Inflammatory macrophage treated with lipopolysaccharide for 1 hour (primary cell): ENCODE measurements at regions not wholly inside any gene's neighbourhood (a gene's known extent, or its start where the extent isn't known, plus 50 kb on each side); places are given as distances from the start of the nearest gene placed in this dataset.
A peak's percentile ranks its signal among the peaks of the same experiment; 100 is the strongest.

Experiments
- DNase-seq, 2 donors: peaks; one replicate each; pipeline ENCODE4 v3.0.0-alpha.2; 2020 to 2022

- no peak for DNase-seq
Measured at GRCh38 chr5:124644582-124644981, 101.9 kb downstream of the ZNF608 start.

GRCh38 chr5:124644138-124644537 is 102.3 kb downstream of the ZNF608 start:
- DNase-seq, result no peak

GRCh38 chr5:124643336-124643735 is 103.1 kb downstream of the ZNF608 start:
- no peak for DNase-seq

DNA sequence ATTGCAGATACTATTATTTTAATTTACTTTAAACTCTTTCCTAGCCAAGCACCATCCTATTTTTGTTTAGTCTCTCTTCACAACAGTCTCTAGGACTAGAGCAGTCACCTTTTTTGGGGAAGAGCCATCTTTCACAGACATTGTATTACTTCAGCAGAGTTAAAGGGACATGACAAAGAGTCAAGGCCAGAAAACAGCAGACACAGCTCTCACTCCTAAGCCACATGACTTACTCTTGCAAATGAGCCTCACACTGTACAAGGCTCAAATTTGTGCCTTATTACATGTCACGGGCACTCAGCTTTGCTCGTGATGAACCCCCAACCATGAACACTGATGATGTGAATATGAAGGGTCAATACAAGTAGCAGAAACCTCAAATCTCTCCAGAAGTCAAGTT is 104.3 kb downstream of the ZNF608 start:
- no peak for DNase-seq

DNA sequence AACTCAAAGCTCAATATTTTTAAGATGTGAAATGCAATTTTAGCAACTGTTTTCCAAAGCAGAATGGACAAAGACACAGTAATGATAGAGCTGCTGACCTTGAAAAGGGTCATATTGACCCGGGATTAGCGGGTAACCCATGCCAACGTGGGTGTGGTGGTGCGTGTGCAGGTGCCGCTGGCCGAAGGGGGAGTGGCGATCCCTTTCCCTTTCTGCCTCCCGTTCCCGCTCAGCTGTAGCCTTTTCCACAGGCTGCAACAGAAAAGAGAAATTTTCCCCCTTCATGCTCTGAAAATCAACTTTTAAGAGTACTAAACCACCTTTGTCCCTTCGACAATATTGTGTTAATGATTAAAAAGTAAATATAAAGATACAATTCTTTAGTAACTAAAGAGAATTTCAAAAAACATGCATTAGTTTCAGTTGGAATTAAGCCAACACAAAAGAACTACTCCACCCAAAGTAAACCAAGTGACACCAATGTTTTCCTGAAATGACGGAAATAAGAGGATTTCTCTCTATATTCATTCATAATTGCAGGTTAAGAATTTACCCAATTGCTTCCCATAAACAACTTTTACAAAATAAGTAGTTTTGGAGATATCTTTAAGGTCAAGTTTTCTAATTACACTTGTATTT is 105.2 kb downstream of the ZNF608 start:
- no peak for DNase-seq

DNA sequence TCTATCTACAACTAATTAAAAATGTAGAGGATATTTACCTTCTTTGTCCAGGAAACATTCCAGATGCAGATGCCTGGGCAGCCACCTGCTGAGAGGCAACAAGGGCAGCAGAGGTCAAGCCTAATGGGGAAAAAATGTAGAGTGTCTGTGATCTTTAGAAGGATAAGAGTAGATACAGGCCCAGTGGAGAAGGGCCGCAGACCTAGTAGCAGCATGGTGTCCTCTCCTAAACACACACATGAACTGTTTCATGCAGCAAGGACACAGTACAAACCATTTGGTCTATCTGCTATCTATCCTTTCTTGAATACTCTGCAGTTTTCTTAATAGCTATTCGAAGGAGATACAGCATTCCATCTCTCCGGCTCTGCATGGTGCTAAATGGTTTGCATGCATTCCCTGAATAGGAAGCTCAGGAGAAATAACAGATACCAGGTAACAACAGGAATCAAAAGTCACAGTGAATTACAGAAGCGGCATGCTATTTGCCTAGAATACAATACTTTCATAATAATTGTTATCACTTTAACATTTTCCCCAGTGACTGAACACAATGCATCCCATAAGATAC is 107.3 kb downstream of the ZNF608 start:
- DNase-seq, result no peak

- DNase-seq, result no peak
Measured at GRCh38 chr5:124637011-124637410, 109.4 kb downstream of the ZNF608 start.

DNA sequence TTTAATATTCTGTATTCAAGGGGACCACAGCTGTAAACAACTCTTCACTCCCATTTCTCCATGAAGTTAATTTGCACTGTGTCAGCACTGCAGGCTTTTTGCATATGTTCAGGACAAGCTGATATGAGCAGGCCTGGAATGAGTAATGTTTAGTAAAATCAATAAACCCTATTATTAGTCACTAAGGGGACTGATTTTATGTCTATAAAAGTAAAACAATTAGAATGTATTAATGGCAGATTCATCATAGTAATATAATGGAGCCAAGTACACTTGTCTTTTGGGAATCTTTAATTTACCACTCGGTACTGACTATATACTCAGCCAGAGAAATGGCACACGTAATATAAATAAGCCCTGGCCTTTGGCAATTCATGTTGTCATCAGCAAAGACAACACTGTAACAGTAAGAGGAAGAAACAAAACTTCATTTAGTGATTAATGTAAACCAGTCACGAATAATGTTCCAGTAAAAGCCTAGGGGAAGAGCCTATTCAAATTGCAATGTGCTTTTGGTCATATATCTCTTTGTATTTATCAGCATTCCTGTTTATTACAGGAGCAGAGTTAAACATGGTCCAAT is 111.6 kb downstream of the ZNF608 start:
- no peak for DNase-seq

GRCh38 chr5:124634228-124634739 is 112.2 kb downstream of the ZNF608 start:
- DNase-seq, result no peak

DNA sequence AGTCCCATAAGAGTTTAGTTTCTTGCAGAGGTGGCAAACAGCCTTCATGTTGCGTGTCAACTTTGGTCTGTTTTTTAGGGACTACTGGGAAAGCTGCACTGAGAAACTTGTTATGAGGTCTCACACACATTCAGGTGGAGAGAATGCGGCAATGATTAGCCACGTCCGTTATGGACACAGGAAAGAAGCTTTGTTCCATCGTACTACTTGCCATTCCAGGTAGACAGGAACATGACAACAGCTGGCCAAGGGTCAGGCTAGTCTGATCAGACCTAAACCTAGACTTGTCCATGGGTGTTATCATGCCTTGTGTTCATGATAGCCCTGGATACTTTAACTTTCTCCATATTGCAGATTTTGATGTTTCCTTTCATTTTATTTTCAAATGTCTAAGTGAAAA is 113.2 kb downstream of the ZNF608 start:
- DNase-seq, result no peak

- DNase-seq, result no peak
Measured at GRCh38 chr5:124631874-124632550, 114.4 kb downstream of the ZNF608 start.

GRCh38 chr5:124630767-124631704 is 115.4 kb downstream of the ZNF608 start:
- no peak for DNase-seq

GRCh38 chr5:124628721-124629596 is 117.5 kb downstream of the ZNF608 start:
- DNase-seq, result peak in 1 of 2 donors; percentile 51

- no peak for DNase-seq
Measured at GRCh38 chr5:124627815-124628595, 118.4 kb downstream of the ZNF608 start.

DNA sequence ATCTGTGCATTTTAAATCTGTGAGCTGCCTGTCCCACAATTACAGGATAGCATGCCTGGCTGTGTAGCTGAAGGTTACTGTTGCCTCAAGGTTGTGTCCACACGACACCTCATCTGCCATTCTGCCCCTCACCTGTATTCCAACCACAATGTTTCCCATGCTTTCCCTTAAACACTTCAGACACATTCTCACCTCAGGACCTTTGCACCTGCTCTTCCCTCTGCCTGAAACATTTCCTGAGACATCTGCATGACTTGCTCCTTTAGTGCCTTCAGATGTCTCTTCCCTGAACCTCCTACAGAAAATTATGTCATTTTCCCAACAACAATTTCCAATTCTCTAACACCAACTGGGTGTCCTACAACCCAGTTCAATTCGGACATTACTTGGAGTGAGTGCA is 120.4 kb downstream of the ZNF608 start:
- no peak for DNase-seq

DNA sequence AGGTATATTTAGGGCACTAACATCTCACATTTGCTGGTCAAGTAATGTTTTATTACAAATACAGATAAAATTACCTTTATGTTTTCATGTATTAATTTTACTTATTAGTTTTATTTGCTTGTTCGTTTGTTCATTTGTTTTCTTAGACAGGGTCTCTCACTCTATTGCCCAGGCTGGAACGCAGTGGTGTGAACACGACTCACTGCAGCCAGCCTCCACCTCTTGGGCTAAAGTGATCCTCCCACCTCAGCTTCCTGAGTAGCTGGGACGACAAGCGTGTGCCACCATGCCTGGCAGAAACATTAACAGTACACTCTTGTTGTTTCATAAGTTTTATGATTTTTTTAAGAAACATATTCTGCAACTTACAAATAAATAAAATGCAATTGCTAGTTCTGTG is 123.2 kb downstream of the ZNF608 start:
- DNase-seq, result no peak

DNA sequence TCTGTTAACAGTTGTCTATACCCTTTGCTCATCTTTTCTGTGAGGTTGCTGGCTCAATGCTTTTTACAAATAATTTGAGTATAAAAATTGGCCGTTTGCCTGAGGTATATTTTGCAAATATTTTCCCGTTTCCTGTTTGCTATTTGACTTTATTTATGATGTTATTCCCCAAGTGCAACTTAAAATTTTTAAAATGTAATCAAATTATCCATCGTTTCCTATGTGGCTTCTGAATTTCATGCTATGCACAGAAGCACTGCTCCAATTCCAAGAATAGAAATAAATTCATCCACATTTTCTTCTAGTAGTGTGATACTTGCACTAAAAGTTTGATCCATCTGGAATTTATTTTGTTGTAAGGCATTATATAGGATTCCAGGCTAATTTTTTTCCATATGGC is 123.6 kb downstream of the ZNF608 start:
- no peak for DNase-seq

DNA sequence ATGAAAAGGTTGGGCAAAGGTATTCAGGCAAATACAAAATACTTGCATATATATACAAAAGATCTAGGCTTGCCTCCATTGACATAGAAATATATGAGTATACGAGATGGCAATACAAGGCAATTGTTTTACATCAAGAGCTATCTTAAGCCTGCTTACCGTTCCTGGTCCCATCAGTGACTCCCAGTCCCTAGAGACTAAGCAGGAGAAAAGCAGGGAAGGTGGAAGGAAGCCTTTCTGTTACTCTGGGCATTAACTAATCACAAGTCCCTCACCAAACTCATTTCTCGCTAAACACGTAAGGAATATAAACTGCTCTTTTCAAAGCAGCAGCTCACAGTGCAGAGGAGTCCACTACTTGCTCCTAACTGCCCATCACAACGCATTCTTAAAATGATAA is 125.2 kb downstream of the ZNF608 start:
- no peak for DNase-seq

GRCh38 chr5:124620743-124621142 is 125.7 kb downstream of the ZNF608 start:
- no peak for DNase-seq

DNA sequence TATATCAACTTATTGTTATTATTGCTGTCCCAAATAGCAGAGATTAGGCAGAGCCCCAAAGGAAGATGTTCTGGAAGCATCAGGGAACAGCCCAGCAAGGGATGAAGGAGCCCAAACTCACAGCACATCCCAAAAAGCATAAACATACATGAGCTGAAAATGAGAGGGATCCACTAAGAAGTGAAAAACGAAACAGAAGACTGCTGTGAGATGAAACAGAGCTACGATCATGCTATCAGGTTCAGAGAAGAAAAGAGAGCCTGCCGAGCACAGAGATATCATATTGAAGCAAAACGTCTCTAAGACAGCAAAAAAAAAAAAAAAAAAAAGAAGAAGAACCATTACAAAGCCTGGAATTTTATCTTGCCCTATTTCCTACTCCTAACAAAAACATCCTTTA is 127.3 kb downstream of the ZNF608 start:
- no peak for DNase-seq

GRCh38 chr5:124617787-124618186 is 128.7 kb downstream of the ZNF608 start:
- DNase-seq, result no peak
